SIG-M5 treated with dmso at 0.1 percent for 504 hours (cell line): ENCODE measurements at regions not wholly inside any gene's neighbourhood (a gene's known extent, or its start where the extent isn't known, plus 50 kb on each side); places are given as distances from the start of the nearest gene placed in this dataset.
A peak's percentile ranks its signal among the peaks of the same experiment; 100 is the strongest.

ENCODE experiments used
- DNase-seq: peaks from one replicate; lab custom pipeline; 2025; ENCODE audit not compliant: unreplicated experiment; lab: John Stamatoyannopoulos, UW

DNA sequence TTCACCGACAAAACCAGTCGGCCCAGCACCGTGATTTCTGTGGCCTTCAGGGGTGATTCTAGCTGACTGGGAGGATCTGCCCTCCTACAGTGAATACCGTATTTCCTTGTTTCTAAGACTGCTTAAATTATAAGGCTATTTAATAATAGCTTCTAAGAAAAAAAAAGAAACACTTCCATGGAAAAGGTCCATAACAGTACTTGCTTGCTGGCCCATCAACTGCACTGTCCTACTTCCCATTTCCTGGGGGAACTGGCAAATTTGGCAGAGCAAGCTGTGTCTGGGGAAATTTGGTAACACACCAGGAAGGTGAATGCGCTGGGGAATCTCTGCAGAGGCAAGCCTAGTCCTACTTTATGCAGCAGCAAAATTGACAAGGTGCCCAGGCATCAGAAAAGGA lies 214.0 kb downstream of the ZNF326 start:
- no peak for DNase-seq

DNA sequence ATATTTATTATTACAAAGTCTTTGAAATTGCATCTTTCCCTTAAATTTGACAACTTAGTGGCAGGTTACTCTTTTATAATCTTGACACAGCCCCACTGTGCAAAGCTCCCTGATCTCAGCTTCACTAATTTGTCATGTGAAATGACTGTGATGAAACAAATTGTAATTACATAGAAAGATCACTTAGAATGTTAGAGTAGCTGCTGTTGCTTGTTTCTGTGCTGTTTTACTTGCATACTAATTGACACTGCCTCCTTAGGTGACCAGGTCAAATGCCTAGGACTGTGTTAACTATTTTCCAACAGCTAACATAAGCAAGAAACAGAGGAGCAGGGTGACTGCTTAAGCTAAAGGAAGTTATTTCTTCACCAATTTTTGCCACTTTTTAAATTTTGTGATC lies 211.3 kb downstream of the ZNF326 start:
- no peak for DNase-seq

DNA sequence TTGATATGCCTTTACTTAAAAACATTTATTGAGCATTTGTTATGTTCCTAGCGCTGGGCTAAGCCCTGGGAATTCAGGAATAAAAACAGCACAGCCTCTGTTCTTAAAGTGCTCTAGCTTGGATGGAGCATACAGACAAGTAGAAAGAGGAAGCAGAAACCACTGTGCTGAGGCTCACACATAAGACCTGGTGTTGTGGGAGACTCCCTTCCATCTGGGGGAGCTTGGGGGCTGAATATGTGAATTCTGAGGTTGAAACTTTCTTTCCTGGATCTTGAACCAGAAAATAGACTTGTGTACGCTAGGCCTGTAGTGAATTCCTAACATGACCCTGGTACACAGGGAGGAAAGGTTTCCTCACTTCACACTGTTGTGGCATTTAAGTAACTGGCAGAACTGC lies 209.9 kb downstream of the ZNF326 start:
- DNase-seq, result no peak

DNA sequence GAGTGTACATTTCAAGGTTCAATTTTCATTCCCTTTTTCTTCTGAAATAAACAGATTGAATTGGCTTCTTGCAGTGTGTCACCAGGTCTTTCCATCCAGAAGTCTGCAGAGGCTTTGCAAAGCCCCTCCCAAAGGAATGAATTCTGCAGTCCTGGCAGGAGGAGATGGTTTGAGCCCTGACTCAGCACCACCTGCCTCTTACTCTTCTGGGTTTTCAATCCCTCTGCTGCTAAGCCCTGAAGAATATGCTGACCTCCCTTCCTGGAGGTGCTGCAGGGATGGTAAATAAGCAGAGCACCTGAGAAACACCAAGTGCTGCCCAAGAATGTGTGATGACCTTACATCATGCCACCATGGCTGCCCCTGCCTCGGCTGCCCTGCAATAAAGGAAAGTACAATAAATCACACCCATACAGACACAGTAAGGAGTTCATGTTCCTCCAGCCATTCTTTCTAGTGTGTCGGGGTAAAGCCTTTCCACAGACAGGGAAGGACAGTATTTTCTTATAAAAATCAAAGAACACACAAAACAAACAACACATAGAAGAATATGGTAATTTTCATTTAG lies 209.2 kb downstream of the ZNF326 start:
- DNase-seq, result no peak

DNA sequence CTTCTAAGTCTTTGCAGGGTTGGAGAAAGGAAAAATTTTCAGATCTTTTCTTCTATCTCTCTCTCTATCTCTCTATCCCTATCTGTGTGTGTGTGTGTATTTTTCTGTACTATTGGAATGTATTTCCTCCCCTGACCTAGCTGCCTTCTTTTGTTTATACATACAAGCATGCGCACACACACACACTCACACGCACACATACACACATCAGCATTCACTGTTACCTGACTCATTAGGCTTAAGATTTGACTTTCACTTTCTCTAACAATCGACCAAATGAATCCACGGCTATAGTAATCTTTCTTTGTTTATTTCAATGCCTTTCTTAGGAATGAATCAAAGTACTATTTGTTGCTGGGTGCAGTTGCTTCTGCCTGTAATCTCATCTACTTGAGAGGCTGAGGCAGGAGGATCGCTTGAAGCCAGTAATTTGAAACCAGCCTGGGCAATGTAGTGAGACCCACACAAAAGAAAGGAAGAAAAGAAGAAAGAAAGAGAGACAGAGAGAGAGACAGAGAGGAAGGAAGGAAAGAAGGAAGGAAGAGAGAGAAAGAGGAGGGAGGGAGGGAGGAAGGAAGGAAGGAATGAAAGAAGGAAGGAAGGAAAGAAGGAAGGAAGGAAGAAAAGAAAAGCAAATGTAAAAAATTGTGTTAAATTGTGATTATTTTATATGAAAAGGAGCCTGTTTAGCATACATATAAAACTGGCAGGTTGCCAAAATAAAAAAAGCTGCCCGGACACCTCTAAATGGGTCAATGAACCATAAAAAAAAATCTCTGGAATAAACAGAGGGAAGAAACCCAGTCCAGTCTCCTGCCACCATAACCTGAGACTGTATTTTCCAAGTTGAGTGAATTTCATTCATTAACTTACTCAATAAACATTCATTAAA lies 206.8 kb downstream of the ZNF326 start:
- no peak for DNase-seq

DNA sequence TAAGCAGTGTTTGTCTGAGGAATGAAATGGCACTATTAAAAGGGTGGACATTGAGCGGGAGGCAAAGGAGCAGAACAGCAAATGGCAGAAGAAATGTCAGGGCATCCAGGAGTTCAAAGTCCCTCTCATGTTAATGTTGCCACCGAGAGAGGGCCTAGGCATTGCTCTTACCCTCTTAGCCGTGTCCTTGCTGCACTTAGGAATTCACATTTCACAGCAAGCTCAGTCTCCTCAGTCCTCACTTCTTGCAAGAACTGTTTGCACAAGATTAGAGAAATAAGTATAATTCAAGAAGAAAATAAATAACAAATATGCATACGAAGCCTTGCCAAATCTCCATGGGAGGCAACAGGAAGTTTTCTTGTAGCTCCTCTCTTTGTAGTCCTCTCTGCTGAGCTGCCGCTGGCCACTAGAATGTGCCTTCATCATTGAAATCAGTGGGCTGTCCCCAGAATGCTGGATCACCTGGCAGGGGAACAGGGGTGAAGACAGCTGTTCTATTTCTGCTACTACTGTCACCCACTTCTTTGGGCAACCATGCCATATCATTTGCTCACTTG lies 205.8 kb downstream of the ZNF326 start:
- DNase-seq, result no peak

DNA sequence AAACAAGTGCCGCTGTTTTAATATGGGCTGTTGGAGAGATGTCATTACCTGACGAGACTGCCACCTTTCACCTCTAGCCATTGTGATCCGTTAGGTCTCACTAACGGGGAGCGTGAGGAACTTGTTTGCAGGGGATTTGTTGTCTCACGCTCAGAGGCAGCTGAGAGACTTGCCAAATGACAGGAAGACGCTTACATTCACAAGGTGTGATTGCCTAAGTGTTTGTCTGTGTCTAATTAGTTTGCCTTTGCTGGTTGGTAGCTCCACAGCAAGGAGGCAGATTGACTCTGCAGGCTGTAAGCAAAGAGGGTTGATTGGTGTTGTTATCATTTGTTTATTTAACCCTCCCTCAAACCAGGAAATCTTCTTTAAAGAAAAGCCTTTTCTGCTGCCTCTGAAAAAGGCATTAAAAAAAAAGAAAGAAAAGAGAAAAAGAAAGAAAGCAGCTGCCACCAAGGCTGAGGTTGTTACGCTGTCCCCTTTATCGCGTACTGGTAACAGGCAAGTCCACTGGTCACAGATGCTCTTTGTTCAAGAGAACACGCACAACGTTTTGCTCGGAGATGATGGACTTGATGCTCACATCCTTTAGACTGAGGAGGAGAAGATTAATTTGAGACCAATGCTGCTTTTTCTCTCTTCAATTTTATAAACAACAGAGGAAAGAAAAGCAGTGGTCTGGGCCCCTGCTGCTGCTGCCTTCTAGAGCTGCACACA lies 203.9 kb downstream of the ZNF326 start:
- DNase-seq, result no peak

DNA sequence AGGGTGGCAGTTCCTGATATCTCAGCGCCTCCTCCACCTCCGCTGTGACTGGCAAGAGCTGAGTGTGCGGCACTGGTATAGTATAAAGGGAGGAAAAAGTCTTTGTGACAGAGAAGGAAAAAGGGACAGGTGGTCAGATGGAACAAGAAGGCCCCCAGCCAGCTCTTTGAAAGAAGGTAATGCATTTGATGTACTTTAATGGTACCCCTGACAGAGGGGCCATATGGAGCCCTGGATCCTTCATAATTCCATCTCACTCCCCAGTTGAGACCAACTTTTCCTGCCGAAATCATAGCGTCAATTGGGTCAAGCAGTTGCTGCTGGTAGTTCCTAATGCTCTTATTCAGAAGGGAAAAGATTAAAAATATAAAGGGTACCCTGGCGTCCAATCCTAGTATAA lies 198.2 kb downstream of the ZNF326 start:
- no peak for DNase-seq

DNA sequence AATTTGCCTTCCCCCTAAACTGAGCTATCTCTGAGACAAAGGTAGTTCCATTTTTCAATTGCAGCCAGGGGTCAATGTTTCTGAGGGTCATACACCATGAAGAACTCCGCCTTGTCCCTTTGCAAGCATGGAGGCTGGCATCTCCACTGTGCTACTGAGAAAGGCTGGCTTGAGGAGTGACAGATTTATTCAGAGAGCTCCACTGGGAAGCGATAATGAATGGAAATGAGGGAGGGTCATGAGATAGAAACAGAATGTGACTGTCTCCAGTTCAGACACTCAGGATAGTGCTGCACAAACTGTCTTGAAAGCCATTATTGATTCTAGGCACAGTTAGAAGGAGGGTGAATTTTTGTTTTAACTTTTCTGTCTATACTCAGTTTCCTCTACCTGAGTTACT lies 197.5 kb downstream of the ZNF326 start:
- no peak for DNase-seq

DNA sequence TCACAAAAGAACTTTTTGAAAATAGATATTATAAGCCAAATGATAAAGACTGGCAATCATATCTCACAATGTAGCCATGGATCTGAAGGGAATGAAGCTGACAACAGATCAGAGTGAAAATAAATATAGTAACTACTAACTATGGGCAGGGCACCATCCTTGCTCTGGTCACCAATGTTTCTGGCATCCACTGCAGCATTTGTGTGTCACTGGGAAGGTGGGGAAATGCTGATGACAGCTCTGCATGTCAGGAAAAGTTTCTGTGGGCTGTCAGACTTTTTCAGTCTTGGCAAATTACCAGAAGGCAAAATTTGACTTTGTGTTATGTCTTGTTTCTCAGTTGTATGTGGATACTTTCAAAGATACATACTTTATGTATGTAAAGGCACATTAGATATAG lies 195.6 kb downstream of the ZNF326 start:
- no peak for DNase-seq

DNA sequence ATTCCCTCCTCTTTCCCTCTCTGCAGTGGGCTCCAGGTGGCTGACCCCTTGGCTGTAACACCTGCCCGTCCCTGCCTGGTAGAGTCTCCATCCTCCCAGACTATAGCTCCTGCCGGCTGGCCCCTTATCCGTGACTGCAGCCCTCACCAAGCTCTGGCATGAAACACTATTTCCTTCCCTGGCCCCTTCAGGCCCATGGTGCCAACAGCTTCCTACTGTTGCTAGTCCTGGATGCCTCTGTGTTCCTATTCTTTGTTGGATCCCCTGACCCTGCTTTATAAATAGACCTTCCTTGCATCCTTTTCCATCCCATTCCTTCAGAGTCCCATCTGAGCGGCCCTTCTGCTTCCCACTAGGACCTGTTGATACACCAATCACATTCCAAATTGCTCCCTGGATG lies 195.0 kb downstream of the ZNF326 start:
- DNase-seq, result no peak

DNA sequence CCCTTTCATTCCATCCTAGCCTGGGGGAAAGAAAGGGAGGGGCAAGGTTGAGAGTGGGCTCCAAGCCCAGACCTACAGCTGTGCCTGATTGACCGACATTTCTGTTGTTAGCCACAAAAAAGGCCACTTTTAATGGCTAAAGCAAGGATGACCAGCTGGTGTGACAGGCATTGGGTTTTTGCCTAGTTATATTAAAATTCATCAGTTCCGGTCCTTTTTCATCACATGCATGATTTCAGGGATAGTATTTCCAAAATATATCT lies 192.3 kb downstream of the ZNF326 start:
- DNase-seq, result no peak

DNA sequence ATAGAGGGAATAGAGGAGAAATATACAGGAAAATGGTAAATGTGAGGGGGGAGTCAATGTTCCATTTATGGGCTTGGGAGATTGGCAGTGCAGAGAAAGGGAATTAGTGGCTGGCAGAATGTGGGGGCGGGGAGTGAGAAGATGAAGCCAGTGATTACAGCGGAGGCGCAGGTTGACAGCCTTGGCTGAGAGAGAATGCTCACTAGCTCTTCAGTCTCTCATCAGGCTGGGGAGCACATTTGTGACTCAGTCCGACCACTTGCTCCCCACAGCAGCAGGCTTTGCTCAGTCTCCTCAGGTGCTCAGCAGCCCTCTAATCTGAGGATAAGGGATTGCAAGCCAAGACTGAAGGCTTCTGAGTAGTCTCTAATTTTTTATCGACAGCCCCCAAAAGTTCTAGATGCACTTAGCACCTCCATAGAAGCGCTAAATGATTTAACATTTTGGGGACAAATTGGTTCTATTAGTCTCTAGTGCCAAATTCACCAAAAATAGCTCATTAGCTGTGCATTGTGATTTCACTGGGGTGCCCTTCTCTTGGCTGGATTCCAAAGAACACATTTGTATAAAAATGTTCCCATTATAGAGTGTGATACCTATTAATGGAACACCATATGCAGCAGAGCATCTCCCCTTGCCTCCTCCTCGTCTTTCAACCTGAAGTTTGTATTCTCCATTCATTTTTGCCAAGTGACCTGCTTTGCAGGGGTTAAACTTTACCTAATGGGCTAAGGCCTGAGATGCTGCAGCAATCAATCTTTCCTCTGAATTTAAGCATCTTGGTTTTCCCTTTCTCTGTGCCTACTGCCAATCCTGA lies 191.8 kb downstream of the ZNF326 start:
- DNase-seq, result no peak

DNA sequence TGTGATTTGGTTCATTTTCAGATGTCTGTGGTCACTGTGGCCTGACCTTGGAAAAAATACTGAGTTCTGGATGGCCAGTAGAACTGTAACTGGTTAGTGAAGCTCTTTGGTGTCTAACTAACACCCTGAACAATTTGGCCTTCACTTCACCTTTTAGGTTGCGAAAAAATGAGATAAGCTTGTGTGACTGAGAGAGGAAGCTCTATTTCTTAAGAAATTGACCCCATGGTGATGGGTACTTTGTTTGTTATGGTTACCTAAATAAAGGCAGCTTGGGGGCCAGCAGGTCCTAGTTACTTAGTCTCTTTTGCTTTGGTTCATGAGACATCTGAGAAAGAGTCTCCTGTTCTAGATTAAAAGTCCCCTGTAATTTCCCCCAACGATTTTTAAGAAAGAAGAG lies 181.6 kb downstream of the ZNF326 start:
- peak; percentile 2 for DNase-seq

DNA sequence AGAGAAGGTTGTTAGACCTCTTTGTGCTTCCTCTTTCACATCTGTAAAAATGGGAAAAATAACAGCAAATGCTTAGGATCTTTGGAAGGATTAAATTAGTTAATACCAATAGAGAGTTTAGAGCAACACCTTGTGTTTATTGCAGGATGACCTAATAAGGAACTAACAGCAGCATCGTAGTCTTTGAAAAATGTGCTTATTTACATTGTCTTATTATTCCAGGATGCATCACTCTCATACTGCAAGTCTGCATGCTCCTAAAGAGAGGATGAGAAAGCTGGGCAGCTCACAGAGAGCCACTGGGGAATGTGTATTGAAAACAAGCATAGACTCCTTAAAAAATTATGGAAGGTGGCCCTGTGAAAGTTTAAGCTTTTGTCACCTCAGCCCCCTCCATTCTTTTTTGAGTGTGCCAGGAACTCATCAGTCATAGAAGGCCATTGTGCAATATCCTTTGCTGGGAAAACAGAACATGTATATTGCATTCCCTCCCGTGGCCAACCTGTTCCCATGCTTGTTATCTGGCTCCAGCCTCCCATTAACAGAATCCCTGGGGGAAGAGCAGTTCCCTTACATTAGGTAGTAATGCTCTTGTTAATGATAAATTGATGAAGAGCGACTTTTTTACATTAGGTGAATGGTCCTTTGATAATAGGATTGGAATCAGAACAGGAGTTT lies 180.7 kb downstream of the ZNF326 start:
- no peak for DNase-seq

DNA sequence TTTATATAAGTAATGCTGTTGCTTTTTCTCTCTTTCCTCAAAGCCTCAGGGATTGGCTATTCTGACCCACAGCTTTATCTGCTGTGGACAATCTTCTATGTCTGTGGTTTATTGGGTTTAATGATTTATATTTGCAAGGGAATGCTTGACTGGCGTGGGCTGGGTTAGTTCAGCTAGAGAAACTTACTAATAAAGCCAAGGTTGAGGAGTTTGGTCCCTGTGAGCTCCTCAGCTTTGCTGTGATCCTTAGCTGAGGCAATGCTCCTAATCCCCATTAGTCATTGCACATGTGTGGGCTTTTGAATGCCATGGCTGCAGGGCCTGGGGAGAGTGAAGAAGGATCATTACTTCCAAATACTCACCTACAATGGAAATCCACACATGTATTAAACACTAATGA lies 179.3 kb downstream of the ZNF326 start:
- DNase-seq, result no peak

DNA sequence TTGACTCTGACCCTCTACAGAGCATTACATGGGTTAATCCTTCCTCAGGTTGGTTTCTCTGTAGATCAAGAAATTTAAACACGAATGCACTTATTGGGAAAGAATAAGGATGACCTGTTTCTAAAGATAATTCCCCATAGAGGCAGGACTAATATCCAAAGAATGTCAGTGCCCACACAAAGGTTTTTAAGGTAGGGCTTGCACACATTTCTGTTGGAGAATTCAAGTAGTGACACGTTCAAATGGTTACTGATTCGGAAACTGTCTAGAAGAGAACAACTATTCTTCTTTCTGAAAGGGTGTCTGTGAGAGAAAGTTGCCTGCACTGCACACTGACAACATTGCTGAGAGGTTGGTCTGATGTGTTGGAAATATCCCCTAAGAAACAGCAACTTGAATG lies 167.3 kb downstream of the ZNF326 start:
- no peak for DNase-seq

DNA sequence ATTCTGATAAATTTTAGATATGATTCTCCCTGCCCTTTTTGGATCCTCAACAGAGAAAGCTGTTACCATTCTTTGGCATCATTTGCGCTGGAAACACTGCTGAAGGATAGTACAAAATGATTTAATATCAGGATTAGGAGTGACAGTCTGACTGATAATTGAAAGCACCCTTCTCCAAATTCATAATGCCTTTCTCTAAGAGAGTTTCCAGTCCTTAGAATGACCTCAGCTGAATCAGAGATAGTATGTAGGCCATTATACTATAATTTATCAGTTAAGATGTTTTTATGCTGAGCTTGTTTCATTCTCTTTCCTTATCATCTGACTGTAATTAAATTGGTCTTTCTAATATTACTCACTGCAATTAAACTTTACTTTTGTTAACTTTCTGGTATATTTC lies 166.7 kb downstream of the ZNF326 start:
- no peak for DNase-seq

DNA sequence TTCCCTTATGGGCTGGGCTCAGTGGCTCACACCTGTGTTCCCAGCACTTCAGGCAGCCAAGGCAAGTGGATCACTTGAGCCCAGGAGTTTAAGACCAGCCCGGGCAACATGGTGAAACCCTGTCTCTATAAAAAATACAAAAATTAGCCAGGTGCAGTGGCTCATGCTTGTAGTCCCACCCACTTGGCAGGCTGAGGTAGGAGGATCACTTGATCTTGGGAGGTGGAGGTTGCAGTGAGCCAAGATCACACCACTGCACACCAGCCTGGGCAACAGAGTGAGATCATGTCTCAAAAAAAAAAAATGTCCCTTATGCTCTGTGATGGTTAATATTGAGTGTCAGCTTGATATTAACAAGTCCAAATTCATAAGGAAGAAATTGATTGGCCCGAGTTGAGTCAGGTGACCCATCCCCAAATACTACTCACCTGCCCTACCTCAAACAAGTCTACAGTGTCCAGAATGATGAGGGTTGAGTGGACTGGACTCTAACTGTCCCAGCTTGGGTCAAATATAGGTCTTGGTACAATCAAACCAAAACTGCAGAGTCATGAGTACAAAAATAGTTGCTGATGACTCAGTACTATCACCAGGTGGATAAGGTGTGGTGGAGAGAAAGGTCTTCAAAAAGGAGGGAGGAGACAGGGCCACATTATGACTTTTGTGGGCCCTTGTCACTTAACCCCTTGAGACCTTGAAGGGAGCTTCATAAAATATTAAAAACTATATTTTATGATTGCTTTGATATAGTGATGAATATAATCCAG lies 161.0 kb downstream of the ZNF326 start:
- DNase-seq, result no peak

DNA sequence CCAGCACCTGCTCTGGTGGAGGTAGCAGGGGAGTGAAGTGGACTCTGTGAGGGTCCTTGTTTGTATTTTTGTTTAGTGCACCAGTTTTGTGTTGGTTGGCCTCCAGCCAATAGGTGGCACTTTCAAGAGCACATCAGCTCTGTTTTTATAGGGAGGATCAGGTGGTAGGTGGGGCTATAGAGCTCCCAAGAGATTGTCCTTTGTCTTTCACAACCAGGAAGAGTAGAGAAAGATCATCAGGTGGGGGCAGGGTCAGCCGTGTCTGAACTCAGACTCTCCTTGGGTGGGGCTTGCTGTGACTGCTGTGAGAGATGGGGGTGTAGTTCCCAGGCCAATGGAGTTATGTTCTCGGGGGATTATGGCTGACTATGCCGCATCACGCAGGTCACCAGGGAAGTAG lies 159.8 kb downstream of the ZNF326 start:
- DNase-seq, result no peak
